C4-2B (cell line): ENCODE measurements at regions not wholly inside any gene's neighbourhood (a gene's known extent, or its start where the extent isn't known, plus 50 kb on each side); places are given as distances from the start of the nearest gene placed in this dataset.

Source experiments
- ZFX ChIP-seq: fragments of 450-650 bp; IDR thresholded peaks from 2 replicates; pipeline ENCODE4 v1.6.1; 2017
- TF ChIP-seq, protein P1 (sequence below): fragments of 450-650 bp; conservative IDR thresholded peaks from 2 replicates; pipeline ENCODE4 v1.5.1; 2017; ENCODE audit warnings: mild to moderate bottlenecking

DNA sequence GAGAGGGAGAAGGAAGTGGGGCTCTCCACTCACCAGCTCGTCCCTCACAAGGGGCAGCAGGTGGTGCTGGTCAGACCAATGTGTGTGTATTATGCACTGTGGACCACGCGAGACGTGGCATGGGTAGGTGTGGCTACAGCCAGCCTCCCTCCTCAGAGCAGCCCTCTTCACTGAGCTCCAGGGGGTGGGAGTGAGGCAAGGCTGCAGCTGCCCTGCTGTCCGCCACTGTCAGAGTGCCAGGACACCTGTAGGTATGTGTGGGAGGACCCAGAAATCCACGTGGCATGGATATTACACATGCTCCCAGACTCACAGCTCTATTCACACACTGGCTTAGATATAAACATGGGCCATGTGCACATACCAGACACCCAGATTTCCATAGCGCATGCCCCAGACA lies 90.3 kb downstream of the VEGFA start:
- TF ChIP-seq, protein P1, sequence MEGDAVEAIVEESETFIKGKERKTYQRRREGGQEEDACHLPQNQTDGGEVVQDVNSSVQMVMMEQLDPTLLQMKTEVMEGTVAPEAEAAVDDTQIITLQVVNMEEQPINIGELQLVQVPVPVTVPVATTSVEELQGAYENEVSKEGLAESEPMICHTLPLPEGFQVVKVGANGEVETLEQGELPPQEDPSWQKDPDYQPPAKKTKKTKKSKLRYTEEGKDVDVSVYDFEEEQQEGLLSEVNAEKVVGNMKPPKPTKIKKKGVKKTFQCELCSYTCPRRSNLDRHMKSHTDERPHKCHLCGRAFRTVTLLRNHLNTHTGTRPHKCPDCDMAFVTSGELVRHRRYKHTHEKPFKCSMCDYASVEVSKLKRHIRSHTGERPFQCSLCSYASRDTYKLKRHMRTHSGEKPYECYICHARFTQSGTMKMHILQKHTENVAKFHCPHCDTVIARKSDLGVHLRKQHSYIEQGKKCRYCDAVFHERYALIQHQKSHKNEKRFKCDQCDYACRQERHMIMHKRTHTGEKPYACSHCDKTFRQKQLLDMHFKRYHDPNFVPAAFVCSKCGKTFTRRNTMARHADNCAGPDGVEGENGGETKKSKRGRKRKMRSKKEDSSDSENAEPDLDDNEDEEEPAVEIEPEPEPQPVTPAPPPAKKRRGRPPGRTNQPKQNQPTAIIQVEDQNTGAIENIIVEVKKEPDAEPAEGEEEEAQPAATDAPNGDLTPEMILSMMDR: no peak
- no peak for TF ChIP-seq ZFX
